ENCODE measurements at regions not wholly inside any gene's neighbourhood (a gene's known extent, or its start where the extent isn't known, plus 50 kb on each side); places are given as distances from the start of the nearest gene placed in this dataset.

DNA sequence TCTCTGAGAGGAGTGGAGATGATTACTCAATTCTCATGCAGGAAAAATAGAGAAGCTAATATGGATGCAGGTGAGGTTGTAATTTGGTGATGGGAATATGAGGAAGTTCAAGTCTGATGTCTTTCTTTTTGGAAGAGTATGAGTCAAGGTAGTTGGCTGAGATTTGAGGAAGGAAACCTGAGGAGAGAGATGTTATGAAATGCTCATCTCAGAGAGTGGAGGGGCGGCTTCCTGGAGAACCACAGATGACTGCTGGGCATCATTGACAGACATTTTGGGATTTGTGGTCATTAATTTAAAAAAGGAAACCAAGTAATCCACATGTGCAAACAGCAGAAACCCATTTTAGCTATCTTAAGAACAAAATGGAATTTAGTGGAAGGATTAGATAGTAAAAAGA, 72.5 kb upstream of the UST start:
- Histone ChIP-seq H3K4me1 (ENCODE audit: low read depth) (no peaks in the 10 kb centered on the region), H3K4me3 (no peak overlapping the region), H3K9me3 (ENCODE audit: low read depth) (no peaks in the 10 kb centered on the region), H3K36me3 (no peaks in the 10 kb centered on the region), H3K27ac (no peak overlapping the region), H3K27me3 (no peaks in the 10 kb centered on the region)
- TF ChIP-seq, protein P1, sequence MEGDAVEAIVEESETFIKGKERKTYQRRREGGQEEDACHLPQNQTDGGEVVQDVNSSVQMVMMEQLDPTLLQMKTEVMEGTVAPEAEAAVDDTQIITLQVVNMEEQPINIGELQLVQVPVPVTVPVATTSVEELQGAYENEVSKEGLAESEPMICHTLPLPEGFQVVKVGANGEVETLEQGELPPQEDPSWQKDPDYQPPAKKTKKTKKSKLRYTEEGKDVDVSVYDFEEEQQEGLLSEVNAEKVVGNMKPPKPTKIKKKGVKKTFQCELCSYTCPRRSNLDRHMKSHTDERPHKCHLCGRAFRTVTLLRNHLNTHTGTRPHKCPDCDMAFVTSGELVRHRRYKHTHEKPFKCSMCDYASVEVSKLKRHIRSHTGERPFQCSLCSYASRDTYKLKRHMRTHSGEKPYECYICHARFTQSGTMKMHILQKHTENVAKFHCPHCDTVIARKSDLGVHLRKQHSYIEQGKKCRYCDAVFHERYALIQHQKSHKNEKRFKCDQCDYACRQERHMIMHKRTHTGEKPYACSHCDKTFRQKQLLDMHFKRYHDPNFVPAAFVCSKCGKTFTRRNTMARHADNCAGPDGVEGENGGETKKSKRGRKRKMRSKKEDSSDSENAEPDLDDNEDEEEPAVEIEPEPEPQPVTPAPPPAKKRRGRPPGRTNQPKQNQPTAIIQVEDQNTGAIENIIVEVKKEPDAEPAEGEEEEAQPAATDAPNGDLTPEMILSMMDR (IDR thresholded peaks at IDR 0.05; ENCODE audit: low read depth, low read length), result no peak
- no peak for DNase-seq (ENCODE audit: low read depth in 1 of 2, low spot score in 1 of 2)

DNA sequence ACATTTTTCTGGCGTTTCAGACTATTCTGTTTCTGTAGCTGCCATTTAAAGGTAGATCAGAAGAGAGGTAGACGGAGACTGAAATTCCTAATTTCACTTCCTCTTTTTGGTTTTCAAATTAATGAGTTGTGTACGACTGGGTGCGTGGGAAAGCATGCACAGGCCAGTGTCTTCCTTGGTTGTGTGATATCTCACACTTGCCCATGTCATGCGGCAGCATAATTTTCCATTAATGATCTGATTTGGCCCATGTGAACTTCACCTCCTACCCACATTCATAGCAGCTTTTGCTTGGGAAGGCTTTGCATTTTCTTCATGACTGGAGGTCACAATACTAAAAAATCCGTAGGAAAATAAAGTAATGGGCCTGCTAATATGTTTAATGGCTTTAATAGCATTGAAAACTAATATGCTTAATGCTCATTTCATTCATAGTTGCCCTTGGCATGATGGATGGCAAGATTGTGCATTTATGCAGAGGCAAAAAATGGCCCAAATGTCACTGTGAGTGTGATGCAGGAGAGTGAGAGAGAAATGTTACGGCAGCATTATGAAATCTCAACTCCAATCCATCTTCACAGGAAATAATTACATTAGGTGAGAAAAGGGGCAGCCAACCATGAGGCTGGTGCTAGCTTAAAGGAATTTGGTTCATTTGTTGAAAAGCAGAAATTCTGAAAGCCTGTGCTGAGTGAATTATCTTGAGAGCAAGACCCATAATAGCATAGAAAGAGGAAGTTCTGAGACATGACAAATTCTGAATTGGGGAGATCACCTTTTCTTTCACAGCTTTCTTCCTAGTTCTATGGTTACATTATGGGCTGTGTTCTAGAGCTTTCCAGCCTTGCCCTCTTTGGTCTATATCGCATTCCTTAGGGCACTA, 69.0 kb upstream of the UST start:
- Histone ChIP-seq H3K27me3 (no peaks in the 10 kb centered on the region), H3K36me3 (no peaks in the 10 kb centered on the region), H3K27ac (no peak overlapping the region), H3K9me3 (ENCODE audit: low read depth) (no peaks in the 10 kb centered on the region), H3K4me3 (no peak overlapping the region), H3K4me1 (ENCODE audit: low read depth) (no peaks in the 10 kb centered on the region)
- TF ChIP-seq, protein P1 (IDR thresholded peaks at IDR 0.05; ENCODE audit: low read depth, low read length), result no peak
- DNase-seq (ENCODE audit: low read depth in 1 of 2, low spot score in 1 of 2), result no peak

DNA sequence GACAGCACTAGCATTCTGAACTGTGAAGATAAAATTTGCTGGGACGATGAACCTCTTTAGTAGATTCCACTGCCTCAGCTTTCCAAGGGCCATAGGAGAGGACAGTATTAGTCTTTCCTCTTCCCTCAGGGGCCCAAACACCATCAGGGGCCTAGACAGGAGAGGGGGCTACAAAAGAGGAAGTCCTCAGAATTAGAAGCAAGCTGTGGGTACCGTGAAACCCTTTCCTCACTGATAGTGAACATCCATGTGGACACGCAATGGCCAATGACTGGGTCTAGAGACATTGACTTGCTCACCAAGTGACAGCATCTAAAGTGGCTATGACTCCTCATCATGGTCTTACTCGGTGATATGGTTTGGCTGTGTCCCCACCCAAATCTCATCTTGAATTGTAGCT, 68.1 kb upstream of the UST start:
- Histone ChIP-seq H3K4me1 (ENCODE audit: low read depth) (no peaks in the 10 kb centered on the region), H3K9me3 (ENCODE audit: low read depth) (no peaks in the 10 kb centered on the region), H3K4me3 (no peak overlapping the region)

DNA sequence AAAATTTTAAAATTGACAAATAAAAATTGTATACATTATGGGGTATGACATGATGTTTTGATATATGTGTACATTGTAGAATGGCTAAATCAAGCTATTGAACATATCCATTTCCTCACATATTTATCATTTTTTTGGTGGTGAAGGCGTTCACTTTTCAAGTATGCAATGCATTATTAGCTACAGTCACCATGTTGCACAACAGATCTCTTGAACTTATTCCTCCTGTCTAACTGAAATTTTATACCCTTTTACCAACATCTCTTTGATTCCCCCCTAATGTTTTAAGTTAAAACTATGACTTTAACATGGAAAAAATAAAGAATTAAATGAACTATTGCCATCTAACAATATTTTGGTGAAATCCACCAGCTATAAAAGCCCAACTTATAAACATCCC, 65.2 kb upstream of the UST start:
- no peaks in the 10 kb centered on the region for H3K9me3 ChIP-seq (ENCODE audit: low read depth)
- H3K4me3 ChIP-seq, result no peak overlapping the region
- H3K27ac ChIP-seq, result no peak overlapping the region
- DNase-seq (ENCODE audit: low read depth in 1 of 2, low spot score in 1 of 2), result no peak
- H3K36me3 ChIP-seq, result no peaks in the 10 kb centered on the region
- TF ChIP-seq, protein P1 (IDR thresholded peaks at IDR 0.05; ENCODE audit: low read depth, low read length), result no peak
- no peaks in the 10 kb centered on the region for H3K27me3 ChIP-seq
- H3K4me1 ChIP-seq (ENCODE audit: low read depth), result no peaks in the 10 kb centered on the region

More for the DNA sequence above, 68.1 kb upstream of the UST start:
- TF ChIP-seq, protein P1 (IDR thresholded peaks at IDR 0.05; ENCODE audit: low read depth, low read length), result no peak
- DNase-seq (ENCODE audit: low read depth in 1 of 2, low spot score in 1 of 2), result no peak
- H3K36me3 ChIP-seq, result no peaks in the 10 kb centered on the region
- H3K27ac ChIP-seq, result no peak overlapping the region
- H3K27me3 ChIP-seq, result no peaks in the 10 kb centered on the region

DNA sequence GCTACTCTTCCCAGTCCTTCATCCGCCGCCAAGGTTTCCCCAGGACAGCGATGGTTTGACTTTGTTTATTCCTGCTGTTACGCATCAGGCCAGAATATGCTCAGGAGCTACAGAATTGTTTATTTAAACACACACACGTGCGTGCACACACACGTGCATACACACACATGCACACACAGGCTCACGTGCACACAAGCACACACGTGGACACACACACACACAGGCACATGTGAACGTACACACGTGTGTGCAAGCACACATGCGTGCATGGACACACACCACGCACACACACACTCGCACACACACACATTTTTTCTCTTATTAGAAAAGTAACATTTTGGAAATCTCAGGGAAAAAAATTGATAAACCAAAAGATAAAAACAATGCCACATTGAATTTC, 64.6 kb upstream of the UST start:
- DNase-seq (ENCODE audit: low read depth in 1 of 2, low spot score in 1 of 2), result no peak
- H3K9me3 ChIP-seq (ENCODE audit: low read depth), result no peaks in the 10 kb centered on the region
- TF ChIP-seq, protein P1 (IDR thresholded peaks at IDR 0.05; ENCODE audit: low read depth, low read length), result no peak

More for the DNA sequence above, 64.6 kb upstream of the UST start:
- Histone ChIP-seq H3K4me1 (ENCODE audit: low read depth) (no peaks in the 10 kb centered on the region), H3K36me3 (no peaks in the 10 kb centered on the region), H3K27me3 (no peaks in the 10 kb centered on the region), H3K4me3 (no peak overlapping the region), H3K27ac (no peak overlapping the region)
